GM12872 (cell line): ENCODE measurements at regions not wholly inside any gene's neighbourhood (a gene's known extent, or its start where the extent isn't known, plus 50 kb on each side); places are given as distances from the start of the nearest gene placed in this dataset.

Experiments
- TF ChIP-seq, protein P1 (sequence below): IDR thresholded peaks from 3 replicates; pipeline ENCODE4 v1.5.1; 2011; ENCODE audit warnings: low read depth, mild to moderate bottlenecking, low read length, moderate library complexity; ENCODE audit not compliant: insufficient read depth

DNA sequence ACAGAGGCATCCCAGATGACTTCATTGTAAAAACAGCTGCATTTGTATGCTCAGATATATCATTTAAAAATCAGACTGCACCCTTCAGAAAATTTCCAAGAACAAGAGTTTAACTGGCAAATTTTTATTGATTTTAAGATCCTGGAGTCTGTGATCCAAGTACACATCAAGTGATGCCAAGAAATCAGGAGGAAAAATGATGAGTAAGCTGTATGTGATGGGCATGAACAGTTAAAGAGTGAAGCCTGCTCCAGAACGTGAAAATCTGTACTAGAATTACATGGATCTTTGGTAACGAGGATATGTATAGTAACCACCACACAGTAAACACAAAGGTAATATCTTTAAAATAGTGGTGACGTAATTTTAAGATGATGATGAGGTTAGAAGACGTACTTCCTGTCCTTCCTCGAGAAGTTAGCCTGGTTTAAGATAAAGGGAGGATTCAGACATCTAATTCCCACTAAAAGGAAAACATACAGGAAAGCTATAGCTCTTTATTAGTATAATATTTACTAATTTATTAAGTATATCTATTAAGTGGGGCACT, 1374.3 kb upstream of the DDX18 start:
- TF ChIP-seq, protein P1, sequence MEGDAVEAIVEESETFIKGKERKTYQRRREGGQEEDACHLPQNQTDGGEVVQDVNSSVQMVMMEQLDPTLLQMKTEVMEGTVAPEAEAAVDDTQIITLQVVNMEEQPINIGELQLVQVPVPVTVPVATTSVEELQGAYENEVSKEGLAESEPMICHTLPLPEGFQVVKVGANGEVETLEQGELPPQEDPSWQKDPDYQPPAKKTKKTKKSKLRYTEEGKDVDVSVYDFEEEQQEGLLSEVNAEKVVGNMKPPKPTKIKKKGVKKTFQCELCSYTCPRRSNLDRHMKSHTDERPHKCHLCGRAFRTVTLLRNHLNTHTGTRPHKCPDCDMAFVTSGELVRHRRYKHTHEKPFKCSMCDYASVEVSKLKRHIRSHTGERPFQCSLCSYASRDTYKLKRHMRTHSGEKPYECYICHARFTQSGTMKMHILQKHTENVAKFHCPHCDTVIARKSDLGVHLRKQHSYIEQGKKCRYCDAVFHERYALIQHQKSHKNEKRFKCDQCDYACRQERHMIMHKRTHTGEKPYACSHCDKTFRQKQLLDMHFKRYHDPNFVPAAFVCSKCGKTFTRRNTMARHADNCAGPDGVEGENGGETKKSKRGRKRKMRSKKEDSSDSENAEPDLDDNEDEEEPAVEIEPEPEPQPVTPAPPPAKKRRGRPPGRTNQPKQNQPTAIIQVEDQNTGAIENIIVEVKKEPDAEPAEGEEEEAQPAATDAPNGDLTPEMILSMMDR, result no peak

DNA sequence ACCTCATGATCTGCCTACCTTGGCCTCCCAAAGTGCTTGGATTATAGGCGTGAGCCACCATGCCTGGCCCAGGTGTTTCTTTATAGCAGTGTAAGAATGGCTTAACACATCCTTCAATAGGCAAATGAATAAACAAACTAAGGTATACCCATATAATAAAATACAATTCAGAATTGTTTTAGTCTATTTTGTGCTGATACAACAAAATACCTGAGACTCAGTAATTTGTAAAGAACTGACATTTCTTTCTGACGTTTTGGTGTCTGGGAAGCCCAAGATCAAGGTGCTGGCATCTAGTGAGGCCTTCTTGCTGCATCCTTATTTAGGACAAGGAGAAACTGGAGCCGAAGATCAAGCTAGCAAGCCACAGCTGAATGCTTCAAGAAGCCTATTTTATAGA, 1372.1 kb upstream of the DDX18 start:
- TF ChIP-seq, protein P1, result no peak

DNA sequence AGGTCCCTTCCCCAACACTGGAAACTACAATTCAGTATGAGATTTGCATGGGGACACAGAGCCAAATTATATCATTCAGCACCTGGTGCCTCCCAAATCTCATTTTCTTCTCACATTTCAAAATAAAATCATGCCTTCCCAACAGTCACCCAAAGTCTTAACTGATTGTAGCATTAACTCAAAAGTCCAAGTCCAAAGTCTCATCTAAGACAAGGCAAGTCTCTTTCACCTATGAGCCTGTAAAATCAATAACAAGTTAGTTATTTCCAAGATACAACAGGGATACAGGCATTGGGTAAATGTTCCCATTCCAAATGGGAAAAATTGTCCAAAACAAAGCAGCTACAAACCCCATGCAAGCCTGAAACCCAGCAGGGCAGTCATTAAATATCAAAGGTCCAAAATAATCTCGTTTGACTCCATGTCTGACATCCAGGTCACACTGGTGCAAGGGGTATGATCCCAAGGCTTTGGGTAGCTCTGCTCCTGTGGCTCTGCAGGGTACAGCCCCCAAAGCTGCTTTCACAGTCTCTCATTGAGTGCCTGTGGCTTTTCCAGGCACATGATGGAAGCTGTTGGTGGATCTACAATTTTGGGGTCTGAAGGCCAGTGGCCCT, 1370.1 kb upstream of the DDX18 start:
- TF ChIP-seq, protein P1, result no peak

DNA sequence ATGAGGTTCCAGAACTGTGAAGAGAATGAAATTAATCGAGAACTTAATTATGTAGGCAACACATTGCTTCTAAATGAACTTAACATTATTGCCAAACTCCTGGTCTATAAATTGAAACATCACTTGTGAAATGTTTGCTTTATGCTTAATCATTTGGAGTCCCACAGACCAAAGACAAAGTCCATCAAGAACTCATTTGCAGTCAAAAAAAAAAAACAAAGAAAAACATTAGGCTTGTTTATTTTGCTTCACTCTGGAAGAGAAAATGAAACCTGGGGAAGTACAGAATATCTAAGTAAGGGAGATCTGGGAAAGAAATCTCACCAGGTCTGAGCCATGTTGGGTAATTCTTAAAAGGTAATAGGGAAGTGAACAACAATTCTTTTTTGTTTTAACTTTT, 1363.5 kb upstream of the DDX18 start:
- TF ChIP-seq, protein P1, result no peak

DNA sequence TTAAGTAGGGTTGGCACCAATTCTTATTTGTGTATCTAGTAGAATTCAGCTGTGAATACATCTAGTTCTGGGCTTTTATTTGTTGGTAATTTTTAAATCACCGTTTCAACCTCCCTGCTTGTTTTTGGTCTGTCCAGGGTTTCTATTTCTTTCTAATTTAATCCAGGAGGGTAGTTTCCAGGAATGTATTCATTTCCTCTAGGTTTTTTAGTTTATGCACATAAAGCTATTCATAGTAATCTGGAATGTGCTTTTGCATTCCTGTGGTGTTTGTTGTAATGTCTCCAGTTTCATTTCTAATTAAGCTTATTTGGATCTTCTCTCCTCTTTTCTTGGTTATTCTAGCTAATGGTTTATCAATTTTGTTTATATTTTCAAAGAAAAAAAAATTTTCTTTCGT, 1361.8 kb upstream of the DDX18 start:
- TF ChIP-seq, protein P1, result no peak

DNA sequence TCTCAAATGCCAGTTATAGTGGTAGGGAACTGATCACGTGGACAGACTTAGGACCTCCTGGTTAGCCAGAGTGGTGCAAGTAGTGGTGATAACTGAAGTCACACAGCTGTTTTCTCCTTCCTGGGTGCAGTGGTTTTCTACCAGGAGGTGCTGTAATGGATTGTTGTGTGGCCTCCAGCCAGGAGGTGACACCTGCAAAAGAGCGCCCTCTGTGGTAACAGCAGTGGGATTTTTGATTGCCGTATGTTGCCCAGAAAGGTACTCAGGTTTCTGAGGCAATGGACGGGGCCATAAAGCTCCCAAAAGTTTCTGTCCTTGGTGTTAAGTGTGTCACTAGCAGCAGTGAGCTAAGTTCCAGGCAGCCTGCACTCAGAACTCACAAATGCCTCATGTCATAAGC, 1358.1 kb upstream of the DDX18 start:
- TF ChIP-seq, protein P1, result no peak

DNA sequence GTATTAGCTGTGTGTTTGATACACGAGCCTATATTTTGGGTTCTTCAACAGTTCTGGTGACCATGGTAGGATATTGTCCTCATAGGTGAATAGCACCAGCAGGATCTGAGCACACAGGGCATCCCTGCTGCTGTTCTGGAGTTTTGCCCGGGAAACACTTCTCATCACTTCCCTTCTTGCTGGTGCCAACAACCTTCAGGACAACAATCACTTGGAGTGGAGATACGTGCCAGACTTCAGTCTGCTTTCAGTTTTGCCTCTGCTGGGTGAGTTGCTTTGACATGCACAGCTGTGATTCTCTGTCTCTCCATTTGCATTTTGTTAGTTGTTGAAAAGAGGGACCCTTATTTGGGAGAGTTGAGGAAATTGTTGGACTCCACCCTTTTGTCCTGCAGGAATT, 1347.2 kb upstream of the DDX18 start:
- TF ChIP-seq, protein P1, result no peak
